HK-2 (cell line): ENCODE measurements at regions not wholly inside any gene's neighbourhood (a gene's known extent, or its start where the extent isn't known, plus 50 kb on each side); places are given as distances from the start of the nearest gene placed in this dataset.

Experiments
- DNase-seq: peaks from one replicate; pipeline ENCODE4 v3.0.0-alpha.2; 2018; ENCODE audit not compliant: unreplicated experiment

- no peak for DNase-seq
These were observed 173.7 kb upstream of the ANO3 start for GRCh38 chr11:26158251-26158650.

DNA sequence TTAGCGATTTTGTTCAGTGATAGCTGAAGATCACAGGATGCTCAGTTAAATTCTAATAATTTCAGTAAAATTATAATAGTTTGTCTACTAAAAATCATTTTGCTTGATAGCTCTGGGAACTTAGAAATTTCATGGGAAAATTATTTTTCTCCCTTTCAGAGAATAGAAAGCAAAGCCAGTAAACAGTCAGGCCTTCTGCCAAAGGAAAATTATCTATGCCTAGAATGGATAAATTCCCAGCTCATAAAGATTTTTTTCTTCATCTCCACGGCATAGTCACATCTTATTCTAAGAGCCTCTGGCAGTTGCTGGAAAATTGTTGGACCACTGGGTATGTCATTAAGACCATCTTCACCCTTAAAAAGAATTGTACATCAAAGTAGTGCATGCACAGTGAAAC, 169.6 kb upstream of the ANO3 start:
- no peak for DNase-seq

GRCh38 chr11:26186389-26186788, 145.5 kb upstream of the ANO3 start:
- no peak for DNase-seq

GRCh38 chr11:26187639-26188038, 144.3 kb upstream of the ANO3 start:
- no peak for DNase-seq

DNA sequence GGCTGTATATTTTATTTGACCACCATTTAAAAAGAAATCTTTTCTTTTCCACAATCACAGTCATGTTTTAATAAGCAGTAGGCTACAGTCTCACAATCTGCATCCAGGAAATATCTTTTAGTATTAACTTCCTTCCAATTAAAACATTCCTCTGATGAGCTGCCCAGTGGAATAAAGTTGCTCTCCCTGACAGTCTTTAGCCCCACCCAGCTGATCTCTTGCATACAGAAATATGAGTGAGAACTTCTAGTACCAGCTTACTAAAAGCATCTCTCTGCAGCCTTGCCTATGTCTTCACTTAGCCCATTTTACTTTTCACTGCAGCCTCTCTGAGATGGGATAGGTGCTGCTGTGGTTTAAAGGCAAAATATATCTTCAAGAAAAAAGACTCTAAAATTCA, 143.4 kb upstream of the ANO3 start:
- no peak for DNase-seq

GRCh38 chr11:26191193-26191592, 140.7 kb upstream of the ANO3 start:
- no peak for DNase-seq

DNA sequence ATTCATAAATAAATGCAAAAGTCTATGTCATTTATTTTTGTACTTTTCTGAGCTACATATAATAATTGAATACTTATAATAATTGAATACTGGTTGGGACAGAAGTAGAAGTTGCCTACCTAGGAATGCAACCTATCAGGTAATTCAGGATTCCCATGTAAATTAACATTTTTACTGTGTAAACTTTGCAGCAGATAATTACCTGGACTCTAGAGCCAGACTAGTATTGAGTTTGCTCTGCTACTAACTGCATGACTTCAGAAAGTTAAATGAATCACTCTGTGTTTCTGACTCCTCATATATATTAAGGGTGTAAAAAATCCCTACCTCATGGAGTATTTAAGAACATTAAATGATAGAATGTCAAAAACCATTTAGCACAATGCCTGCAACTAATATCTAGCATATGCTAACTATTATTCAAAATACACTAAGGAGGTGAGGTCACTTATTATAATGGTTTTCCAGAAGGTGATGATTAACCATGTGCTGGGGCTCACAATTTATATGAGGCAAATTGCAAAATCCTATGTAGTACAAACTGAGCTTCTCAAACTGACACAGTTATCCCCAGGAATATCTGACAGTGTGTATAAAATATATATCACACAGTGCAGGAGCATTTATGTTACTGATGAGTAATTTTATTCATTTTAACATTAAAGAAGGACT, 138.1 kb upstream of the ANO3 start:
- DNase-seq, result no peak

GRCh38 chr11:26194881-26195280, 137.0 kb upstream of the ANO3 start:
- no peak for DNase-seq

- no peak for DNase-seq
These were observed 133.3 kb upstream of the ANO3 start for GRCh38 chr11:26198532-26199096.

GRCh38 chr11:26199331-26200095, 132.4 kb upstream of the ANO3 start:
- no peak for DNase-seq

GRCh38 chr11:26201411-26201810, 130.5 kb upstream of the ANO3 start:
- DNase-seq, result no peak

DNA sequence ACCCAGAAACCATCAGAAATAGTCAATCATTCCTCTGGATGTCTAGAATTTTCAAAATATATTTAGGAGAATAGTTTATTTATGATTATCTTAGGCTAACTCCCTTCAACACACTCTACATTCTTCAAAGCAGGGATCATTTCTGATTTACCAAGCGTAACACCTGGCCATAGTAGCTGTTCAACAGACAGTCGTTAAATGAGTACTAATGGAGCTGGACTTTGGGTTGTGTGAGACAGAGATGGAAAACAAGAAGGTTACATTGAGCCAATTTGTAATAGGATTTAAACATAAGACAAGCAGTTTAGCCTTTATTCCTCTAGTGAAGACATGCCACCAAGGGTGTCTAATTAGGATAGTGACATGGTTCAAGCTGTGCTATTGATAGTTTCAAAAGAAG, 129.2 kb upstream of the ANO3 start:
- no peak for DNase-seq

DNA sequence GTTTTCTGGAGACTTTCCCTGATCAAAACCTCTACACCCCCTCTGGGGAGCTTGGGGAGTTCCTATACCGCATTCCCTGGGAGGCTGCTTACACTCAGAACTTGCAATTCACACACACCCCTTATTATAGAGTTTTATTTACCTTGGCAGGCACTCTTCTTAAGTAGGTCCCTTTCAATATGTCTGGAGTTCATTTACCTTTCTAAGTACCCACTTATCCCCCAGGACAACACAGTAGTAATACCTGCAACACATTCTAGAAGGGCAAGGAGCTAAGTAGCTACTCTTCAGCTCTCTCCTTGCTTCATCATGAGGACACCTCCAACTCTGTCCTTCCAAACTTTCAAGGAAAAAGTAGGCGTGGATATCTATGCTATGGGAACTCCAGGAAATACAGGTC, 127.8 kb upstream of the ANO3 start:
- no peak for DNase-seq

DNA sequence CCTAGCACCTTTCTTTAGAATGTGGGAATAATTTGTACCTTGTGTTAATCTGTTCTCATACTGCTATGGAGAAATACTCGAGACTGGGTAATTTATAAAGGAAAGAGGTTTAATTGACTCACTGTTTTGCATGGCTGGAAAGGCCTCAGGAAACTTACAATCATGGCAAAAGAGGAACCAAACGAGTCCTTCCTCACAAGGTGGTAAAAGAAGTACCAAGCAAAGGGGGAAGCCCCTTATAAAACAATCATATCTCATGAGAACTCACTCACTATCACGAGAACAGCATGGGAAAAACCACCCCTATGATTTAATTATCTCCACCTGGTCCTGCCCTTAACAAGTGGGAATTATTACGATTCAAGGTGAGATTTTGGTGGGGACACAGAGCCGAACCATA, 127.1 kb upstream of the ANO3 start:
- no peak for DNase-seq

DNA sequence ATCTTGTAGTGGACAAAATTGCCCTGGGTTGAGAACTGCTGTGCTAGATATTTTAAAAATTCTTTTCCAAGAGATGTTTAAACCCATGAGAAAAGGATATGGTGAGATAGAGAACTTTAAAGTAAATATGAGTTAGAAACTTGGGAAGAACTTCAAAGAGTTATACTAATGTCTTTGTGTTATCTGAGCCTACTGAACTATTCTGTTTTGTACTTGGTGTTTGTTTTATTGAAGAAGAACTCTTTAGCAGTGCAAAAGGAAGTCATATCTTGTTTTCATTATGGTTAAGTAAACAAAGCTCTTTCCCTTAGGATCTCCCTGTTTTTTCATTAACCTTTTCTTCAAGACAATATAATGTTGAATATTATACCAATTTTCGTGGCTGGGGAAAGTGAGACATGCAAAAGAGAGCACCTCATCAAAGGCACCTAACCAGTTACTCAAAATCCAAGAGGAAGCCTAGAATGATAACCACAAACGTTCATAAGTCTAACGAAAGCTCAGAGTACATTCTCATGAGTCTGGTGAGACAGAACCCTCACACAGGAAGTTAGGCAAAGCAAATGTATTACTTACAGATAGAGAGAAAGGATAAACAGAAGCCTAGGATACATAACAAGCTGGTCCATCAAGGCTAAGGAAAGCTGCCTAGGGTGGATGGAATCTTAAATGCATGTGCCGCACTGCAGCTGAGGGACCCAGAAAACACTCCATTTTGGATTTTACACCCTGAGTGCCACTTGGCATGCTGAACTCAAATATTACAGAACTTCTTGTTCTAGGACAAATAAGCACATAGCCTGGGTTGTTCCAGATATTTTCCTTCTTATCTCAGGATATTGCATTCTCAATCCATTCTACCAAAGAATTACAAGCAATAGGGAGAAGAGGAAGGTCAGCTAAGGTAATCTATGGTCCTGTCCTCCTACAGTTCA, 112.5 kb upstream of the ANO3 start:
- DNase-seq, result no peak

- DNase-seq, result no peak
These were observed 106.3 kb upstream of the ANO3 start for GRCh38 chr11:26225646-26226045.

DNA sequence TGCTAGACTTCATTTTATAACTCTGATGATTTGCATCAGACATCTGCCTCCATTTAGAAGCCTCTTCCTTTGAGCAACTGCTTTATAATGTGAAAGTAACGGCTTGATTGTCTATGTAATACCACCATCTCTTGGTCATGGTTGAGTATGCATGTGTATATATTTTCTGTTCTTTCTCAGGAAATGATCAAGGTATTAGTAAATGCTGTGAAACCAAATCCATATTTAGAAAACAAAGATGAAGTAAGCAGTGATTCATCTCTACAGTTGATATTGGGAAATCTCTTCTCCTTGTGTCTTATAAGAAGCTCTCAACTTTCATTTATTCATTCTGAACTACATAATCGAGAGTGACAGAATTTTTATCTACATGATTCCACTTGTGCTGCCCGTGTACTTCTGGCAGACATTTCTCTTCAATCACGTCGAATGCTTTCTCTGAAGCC, 104.6 kb upstream of the ANO3 start:
- no peak for DNase-seq

DNA sequence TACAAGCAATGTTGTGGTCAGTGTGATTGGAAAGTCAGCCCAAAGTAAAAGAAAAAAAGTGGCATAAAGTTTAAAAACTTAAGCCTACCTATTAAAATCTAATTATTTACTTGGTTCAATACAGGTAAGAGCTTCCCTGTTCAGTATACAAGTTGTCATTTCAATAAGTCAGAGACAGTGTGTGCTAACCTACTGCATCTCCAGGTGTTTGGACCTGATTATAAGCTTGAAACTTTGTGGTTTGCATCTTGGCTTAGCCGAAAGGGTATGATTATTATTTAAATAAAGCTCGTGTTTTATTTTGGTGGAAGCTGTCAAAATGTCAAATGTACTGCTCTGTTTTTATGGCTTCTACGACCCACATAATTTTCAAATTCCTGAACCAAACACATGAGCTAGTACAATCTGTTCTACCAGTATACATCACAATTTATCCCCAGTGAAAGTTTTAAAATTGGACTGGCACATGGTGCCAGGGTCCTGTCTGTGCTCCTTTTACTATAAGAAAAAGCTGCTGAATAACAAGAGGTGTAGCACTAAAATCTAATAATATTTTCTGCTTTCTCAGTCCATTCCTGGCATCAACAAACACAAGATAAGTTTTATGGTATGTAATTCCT, 103.9 kb upstream of the ANO3 start:
- no peak for DNase-seq

DNA sequence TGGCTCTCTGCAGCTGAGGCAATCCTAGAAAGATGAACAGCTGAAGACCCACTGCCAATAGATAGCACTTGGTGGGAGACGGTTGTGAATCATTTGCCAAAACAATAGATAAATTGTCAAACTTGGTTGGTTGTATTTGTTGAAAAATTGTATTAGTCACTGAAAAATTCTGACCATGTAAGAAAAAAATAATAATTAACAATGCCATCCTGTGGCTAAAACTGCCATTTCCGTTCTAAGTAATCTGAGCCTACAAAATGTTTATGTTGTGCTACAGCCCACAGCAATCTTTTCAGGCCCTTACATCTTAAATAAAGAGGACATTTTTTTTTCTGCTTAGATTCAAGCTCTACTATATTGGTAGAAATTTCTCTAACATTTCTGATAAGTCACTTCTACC, 103.2 kb upstream of the ANO3 start:
- no peak for DNase-seq

DNA sequence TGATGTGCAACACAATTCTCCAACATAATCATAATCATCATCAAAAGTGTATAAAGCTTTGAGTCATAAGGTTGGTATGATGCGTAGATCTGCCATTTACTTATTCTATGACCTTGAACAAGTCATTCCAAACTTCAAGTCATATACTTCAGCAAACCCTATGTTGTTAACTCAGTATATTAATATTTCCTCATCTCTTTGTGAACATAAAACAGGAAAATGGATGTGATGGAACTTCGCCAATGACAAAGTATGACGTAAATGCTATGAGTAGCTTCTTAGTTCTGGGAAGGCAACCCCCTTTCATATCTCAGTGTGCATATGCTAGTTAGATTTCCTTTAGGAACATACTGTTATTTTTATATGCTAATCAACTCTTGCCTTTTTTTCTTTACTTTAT, 102.7 kb upstream of the ANO3 start:
- DNase-seq, result no peak

DNA sequence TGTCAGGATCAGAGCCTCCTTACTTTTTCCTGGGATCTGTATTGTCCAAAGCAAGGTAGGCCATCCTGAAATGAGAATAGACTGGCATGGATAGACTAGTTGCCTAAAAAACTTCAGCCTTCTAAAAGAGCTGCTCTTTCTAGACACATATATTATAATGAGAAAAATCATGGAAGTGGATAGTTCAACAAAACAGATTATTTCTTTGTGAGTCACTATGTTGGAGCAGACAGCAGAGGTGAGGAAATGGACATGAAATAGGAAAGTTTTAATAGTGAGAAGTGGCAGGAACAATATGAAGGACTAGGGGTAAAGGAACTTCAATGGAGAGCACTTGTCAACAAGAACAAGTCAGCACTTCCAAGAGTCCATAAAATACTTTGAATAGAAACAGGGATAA, 101.9 kb upstream of the ANO3 start:
- DNase-seq, result no peak

GRCh38 chr11:26231252-26231661, 100.7 kb upstream of the ANO3 start:
- no peak for DNase-seq
